ENCODE measurements at regions not wholly inside any gene's neighbourhood (a gene's known extent, or its start where the extent isn't known, plus 50 kb on each side); places are given as distances from the start of the nearest gene placed in this dataset.
A peak's percentile ranks its signal among the peaks of the same experiment; 100 is the strongest.

- no peak for DNase-seq (ENCODE audit: low read depth)
- no peak for TF ChIP-seq CTCF (IDR thresholded peaks at IDR 0.05; ENCODE audit: low read length, missing control alignments)
Measured at GRCh38 chr3:72246685-72247084, 461.7 kb upstream of the PROK2 start.

DNA sequence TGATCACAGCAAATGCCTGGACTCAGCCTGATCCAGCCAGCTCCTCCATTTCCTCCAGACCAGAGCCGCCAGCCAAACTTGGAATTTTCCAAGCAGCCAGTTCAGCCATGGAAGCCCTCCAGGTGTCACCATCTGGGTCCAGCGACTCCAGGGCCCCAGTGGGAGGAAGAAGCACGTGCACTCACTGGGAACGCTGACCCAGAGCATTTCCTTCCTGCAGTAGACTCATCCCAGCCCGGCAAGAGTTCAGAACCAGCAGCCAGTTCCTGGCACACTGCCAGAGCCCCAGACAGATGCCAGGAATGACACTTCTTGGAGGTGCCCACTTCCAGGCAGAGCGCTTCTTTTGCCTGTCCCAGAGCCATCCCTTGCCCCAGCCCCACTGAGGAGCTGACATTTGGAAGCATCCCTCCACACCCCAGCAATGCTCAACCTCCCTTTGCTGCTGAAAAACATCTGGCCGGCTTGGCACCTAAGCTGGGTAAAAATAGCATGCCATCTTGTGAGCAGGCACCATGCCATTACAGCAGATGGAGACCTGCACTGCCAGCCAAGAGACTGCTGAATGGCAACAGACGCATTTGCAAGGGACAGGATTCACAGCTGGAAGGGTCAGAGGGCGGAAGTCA lies 460.3 kb upstream of the PROK2 start:
- peak; percentile 42 for DNase-seq (ENCODE audit: low read depth)
- H3K4me3 ChIP-seq (replicated peaks; ENCODE audit: low read depth, low read length), result no peak overlapping the region
- TF ChIP-seq CTCF (IDR thresholded peaks at IDR 0.05; ENCODE audit: low read length, missing control alignments), result no peak

More at GRCh38 chr3:72246685-72247084, 461.7 kb upstream of the PROK2 start:
- H3K4me3 ChIP-seq (replicated peaks; ENCODE audit: low read depth, low read length), result no peak overlapping the region

- H3K4me3 ChIP-seq (replicated peaks; ENCODE audit: low read depth, low read length), result no peak overlapping the region
- TF ChIP-seq CTCF (IDR thresholded peaks at IDR 0.05; ENCODE audit: low read length, missing control alignments), result no peak
- DNase-seq (ENCODE audit: low read depth), result no peak
Measured at GRCh38 chr3:72244396-72244795, 459.4 kb upstream of the PROK2 start.

DNA sequence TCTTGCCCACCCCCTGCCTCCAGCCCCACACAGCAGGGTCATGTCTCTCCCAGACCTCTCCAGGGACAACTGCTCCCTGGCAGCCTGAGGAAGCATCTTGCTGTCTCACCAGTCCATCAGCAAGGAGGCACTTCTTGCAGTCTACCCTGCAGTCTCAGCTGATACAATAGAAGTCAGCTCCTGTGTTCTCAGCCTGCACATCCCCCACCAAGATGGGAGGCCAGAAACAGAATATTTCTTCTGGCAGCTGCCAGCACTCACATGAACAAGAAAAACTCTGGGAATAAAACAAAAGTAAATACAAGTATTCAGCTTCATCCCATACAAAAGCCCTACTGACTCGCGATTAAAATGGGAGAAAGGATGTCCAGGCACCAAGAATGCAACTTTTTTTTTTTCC lies 457.4 kb upstream of the PROK2 start:
- TF ChIP-seq CTCF (IDR thresholded peaks at IDR 0.05; ENCODE audit: low read length, missing control alignments), result no peak
- no peak for DNase-seq (ENCODE audit: low read depth)
- no peak overlapping the region for H3K4me3 ChIP-seq (replicated peaks; ENCODE audit: low read depth, low read length)

DNA sequence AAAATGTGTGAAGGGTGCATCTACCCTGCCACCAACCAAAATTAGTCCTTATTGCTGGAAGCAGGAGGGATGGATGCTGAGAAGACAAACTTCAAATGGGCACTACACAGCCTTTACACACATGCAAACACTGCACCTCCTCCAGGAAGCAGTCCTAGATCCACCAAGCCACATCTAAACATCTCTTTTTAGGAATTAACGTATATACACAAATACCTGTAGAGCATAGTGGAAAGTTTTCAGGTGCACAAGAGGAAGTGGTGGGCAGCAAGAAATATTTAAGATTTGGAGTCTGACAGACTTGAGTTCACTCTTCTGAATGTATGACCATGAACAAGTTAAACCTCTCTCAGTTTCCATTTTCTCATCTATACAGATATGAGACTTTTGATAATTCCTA lies 456.6 kb upstream of the PROK2 start:
- no peak for DNase-seq (ENCODE audit: low read depth)
- no peak for TF ChIP-seq CTCF (IDR thresholded peaks at IDR 0.05; ENCODE audit: low read length, missing control alignments)
- H3K4me3 ChIP-seq (replicated peaks; ENCODE audit: low read depth, low read length), result no peak overlapping the region

- no peak overlapping the region for H3K4me3 ChIP-seq (replicated peaks; ENCODE audit: low read depth, low read length)
- no peak for TF ChIP-seq CTCF (IDR thresholded peaks at IDR 0.05; ENCODE audit: low read length, missing control alignments)
- no peak for DNase-seq (ENCODE audit: low read depth)
Measured at GRCh38 chr3:72240531-72240930, 455.6 kb upstream of the PROK2 start.

- no peak for TF ChIP-seq CTCF (IDR thresholded peaks at IDR 0.05; ENCODE audit: low read length, missing control alignments)
- no peak for DNase-seq (ENCODE audit: low read depth)
- no peak overlapping the region for H3K4me3 ChIP-seq (replicated peaks; ENCODE audit: low read depth, low read length)
Measured at GRCh38 chr3:72238801-72239200, 453.9 kb upstream of the PROK2 start.

All from fibroblast of pulmonary artery (primary cell).